SK-MEL-5 (cell line): ENCODE measurements at regions not wholly inside any gene's neighbourhood (a gene's known extent, or its start where the extent isn't known, plus 50 kb on each side); places are given as distances from the start of the nearest gene placed in this dataset.
"Not testable (repeated sequence)": the region's sequence is repeated elsewhere in the genome, so short reads cannot be mapped to it uniquely, and the experiment has no call there.

Source experiments
- DNase-seq: peaks from one replicate; pipeline ENCODE4 v3.0.0-alpha.2; 2016; ENCODE audit warnings: low read depth, low spot score
- in situ Hi-C: cut with HindIII; loops from 2 replicates; pipeline ENCODE4 v1.10.0; 2016; ENCODE audit warnings: low sequenced_read_pairs, high pct_unique_total_duplicates, low pct_unique_long_range_greater_than_20kb

- no peak for DNase-seq
- in situ Hi-C loops = no loop called here
Measured at GRCh38 chr3:102018551-102018950, 169.2 kb downstream of the NFKBIZ start.

GRCh38 chr3:102020735-102021134 is 171.4 kb downstream of the NFKBIZ start:
- in situ Hi-C loops = no loop called here

GRCh38 chr3:102024270-102024904 is 175.1 kb downstream of the NFKBIZ start:
- in situ Hi-C loops = no loop called here
- no peak for DNase-seq

More at GRCh38 chr3:102020735-102021134, 171.4 kb downstream of the NFKBIZ start:
- no peak for DNase-seq

- DNase-seq = no peak
- in situ Hi-C loops = no loop called here
Measured at GRCh38 chr3:102025606-102026270, 176.4 kb downstream of the NFKBIZ start.

- DNase-seq = no peak
- in situ Hi-C loops = no loop called here
Measured at GRCh38 chr3:102026656-102027055, 177.3 kb downstream of the NFKBIZ start.

- DNase-seq = no peak
- in situ Hi-C loops = no loop called here
Measured at GRCh38 chr3:102030661-102031060, 181.3 kb downstream of the NFKBIZ start.

GRCh38 chr3:102031834-102032233 is 182.5 kb downstream of the NFKBIZ start:
- in situ Hi-C loops = no loop called here
- DNase-seq = no peak

- DNase-seq = no peak
- in situ Hi-C loops = no loop called here
Measured at GRCh38 chr3:102032491-102033383, 183.4 kb downstream of the NFKBIZ start.

GRCh38 chr3:102034639-102035451 is 185.5 kb downstream of the NFKBIZ start:
- DNase-seq = no peak
- in situ Hi-C loops = no loop called here

- in situ Hi-C loops = no loop called here
- DNase-seq = no peak
Measured at GRCh38 chr3:102036017-102036416, 186.7 kb downstream of the NFKBIZ start.

GRCh38 chr3:102036472-102036871 is 187.2 kb downstream of the NFKBIZ start:
- no peak for DNase-seq
- in situ Hi-C loops = no loop called here

- no peak for DNase-seq
- in situ Hi-C loops = no loop called here
Measured at GRCh38 chr3:102037209-102037608, 187.9 kb downstream of the NFKBIZ start.

GRCh38 chr3:102037791-102038190 is 188.5 kb downstream of the NFKBIZ start:
- DNase-seq = no peak
- in situ Hi-C loops = no loop called here

GRCh38 chr3:102038477-102039142 is 189.3 kb downstream of the NFKBIZ start:
- in situ Hi-C loops = no loop called here
- DNase-seq = no peak

GRCh38 chr3:102040144-102040543 is 190.8 kb downstream of the NFKBIZ start:
- in situ Hi-C loops, DNase-seq: not testable (repeated sequence)

- in situ Hi-C loops = no loop called here
- no peak for DNase-seq
Measured at GRCh38 chr3:102053375-102053989, 204.2 kb downstream of the NFKBIZ start.

GRCh38 chr3:102054543-102055080 is 205.3 kb downstream of the NFKBIZ start:
- no peak for DNase-seq
- in situ Hi-C loops = no loop called here
